T-helper 1 cell treated with Interleukin-12 subunit alpha and Interleukin-12 subunit beta and Interleukin-4 antibody, amounts not matched to agents 30 μg/mL and 1 μg/mL, for 36 hours (primary cell): ENCODE measurements at regions not wholly inside any gene's neighbourhood (a gene's known extent, or its start where the extent isn't known, plus 50 kb on each side); places are given as distances from the start of the nearest gene placed in this dataset.

Source experiments
- H3K27ac Mint-ChIP-seq: one replicate; pipeline ENCODE4 v1.8.0; 2021; ENCODE audit warnings: mild to moderate bottlenecking, mixed read lengths
- H3K27me3 Mint-ChIP-seq: one replicate; pipeline ENCODE4 v1.8.0; 2021; ENCODE audit warnings: low read depth, mixed read lengths
- H3K36me3 Mint-ChIP-seq: one replicate; pipeline ENCODE4 v1.8.0; 2021; ENCODE audit warnings: low read depth, mixed read lengths
- H3K4me1 Mint-ChIP-seq: one replicate; pipeline ENCODE4 v1.8.0; 2021; ENCODE audit warnings: low read depth, mixed read lengths
- H3K4me3 Mint-ChIP-seq: one replicate; pipeline ENCODE4 v1.8.0; 2021; ENCODE audit warnings: mild to moderate bottlenecking, moderate library complexity, mixed read lengths
- H3K9me3 Mint-ChIP-seq: one replicate; pipeline ENCODE4 v1.8.0; 2021; ENCODE audit warnings: mixed read lengths

DNA sequence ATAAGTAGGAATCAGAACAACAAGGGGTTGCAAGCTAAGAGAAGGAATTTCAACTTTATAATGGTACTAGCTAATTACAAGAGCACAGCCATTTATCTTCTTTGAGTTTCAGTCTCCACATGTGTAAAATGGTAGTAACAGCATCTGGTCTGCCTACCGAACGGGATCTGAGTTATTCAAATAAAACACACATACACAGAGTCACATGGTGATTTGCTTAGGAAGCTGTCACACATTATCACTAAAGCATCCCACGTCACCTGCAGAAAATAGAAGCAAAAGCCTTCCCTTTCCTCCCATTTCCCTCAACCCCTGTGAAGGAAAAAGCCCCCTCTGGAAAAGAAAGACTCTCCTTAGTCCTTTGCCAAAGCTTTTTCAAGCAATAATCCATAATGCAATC, 389.7 kb downstream of the OMA1 start:
- Mint-ChIP-seq H3K36me3 (no peaks in the 10 kb centered on the region), H3K4me1 (no peaks in the 10 kb centered on the region), H3K27me3 (no peaks in the 10 kb centered on the region), H3K9me3 (no peaks in the 10 kb centered on the region), H3K27ac (no peak overlapping the region), H3K4me3 (no peak overlapping the region)

DNA sequence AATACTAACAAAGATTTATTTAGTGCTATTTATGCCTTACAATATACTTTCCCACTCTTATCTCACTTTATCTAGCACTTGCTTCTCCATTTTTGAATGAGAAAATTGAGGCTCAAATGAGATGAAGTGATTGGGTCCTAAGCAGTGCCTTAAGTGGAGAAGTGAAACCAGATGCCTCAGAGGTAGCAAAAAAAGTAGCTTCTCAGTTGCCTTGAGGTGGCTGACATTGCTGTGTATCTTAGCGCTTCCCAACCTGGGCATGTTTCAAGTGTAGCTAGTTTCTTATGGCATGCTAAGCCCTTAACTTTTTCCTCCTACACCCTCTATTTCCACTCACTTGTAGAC, 390.4 kb downstream of the OMA1 start:
- no peaks in the 10 kb centered on the region for H3K36me3 Mint-ChIP-seq
- H3K27ac Mint-ChIP-seq = no peak overlapping the region

DNA sequence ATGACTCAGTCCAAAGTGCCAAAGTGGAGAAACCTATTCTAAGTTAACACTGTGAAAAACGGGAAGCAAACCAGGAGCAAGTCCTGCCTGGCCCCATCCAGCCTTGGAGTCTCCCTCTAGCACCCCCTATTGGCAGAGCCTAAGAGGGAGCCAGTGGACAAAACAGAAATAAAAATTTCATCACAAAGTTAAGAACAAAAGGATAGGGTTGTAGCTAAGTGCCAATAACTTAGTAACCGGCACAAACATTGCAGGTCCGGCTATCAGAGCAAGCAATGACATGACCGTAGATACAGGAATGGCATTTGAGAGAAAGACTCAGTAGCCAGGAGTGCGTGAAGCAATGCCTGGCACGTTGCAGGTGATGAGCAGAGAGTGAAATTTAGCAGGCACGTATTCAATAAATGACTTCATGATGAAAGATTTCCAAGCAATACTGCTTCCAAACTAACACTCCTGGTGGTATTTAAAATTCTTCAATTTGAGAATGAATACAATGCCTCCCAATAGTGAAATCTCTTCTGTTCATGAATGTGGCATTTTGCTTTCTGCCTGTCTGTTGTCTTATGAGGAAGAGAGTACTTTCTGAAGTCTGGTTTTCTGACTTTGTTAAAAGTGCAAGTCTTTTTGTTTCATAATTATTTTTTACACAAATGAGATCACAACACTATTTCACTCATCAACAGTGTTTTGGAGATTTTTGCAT, 391.0 kb downstream of the OMA1 start:
- H3K4me1 Mint-ChIP-seq = no peaks in the 10 kb centered on the region
- no peak overlapping the region for H3K27ac Mint-ChIP-seq
- H3K27me3 Mint-ChIP-seq = no peaks in the 10 kb centered on the region
- H3K4me3 Mint-ChIP-seq = no peak overlapping the region
- H3K9me3 Mint-ChIP-seq = no peaks in the 10 kb centered on the region
- H3K36me3 Mint-ChIP-seq = no peaks in the 10 kb centered on the region

More for the DNA sequence above, 390.4 kb downstream of the OMA1 start:
- Mint-ChIP-seq H3K4me3 (no peak overlapping the region), H3K9me3 (no peaks in the 10 kb centered on the region), H3K27me3 (no peaks in the 10 kb centered on the region), H3K4me1 (no peaks in the 10 kb centered on the region)

DNA sequence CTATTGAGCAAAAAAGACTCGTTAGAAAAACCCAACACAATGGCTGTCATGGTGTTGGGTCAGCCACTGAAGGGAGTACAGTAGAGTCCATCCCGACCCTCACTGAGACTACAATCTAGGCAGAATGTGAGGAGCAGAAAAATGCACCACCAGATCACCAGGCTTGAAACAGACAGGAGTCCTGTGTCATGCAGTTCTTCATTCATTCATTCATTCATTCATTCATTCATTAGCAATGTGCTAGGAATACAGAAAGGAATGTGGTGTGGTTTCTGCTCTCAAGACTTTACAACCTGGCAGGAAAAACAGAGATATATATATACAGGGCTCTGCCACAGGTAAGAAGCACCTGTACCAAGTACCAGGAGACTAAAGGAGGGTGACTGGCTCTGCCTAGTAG, 392.3 kb downstream of the OMA1 start:
- H3K4me1 Mint-ChIP-seq = no peaks in the 10 kb centered on the region
- no peak overlapping the region for H3K27ac Mint-ChIP-seq
- no peaks in the 10 kb centered on the region for H3K9me3 Mint-ChIP-seq
- no peak overlapping the region for H3K4me3 Mint-ChIP-seq
- no peaks in the 10 kb centered on the region for H3K27me3 Mint-ChIP-seq
- no peaks in the 10 kb centered on the region for H3K36me3 Mint-ChIP-seq

DNA sequence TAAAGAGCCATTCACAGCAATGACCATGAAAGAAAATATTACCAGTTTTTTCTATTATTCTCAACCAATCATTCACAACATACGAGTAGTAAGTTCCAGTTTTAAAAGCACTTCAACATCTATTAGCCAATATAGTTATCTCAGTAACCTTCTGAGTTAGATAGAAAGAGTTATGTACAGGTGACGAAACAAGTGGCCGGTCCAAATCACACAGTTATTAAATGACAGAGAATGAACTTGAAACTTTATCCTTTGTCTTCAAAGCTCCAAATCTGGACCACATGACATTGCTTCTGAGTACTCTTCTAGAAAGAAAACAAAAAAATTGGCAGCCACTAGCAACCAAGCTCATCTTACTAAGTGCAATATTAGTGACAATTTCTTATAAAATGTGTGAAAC, 393.8 kb downstream of the OMA1 start:
- Mint-ChIP-seq H3K4me1 (no peaks in the 10 kb centered on the region), H3K36me3 (no peaks in the 10 kb centered on the region), H3K27me3 (no peaks in the 10 kb centered on the region), H3K9me3 (peaks cover 4% of the 10 kb centered on the region), H3K27ac (no peak overlapping the region), H3K4me3 (no peak overlapping the region)

DNA sequence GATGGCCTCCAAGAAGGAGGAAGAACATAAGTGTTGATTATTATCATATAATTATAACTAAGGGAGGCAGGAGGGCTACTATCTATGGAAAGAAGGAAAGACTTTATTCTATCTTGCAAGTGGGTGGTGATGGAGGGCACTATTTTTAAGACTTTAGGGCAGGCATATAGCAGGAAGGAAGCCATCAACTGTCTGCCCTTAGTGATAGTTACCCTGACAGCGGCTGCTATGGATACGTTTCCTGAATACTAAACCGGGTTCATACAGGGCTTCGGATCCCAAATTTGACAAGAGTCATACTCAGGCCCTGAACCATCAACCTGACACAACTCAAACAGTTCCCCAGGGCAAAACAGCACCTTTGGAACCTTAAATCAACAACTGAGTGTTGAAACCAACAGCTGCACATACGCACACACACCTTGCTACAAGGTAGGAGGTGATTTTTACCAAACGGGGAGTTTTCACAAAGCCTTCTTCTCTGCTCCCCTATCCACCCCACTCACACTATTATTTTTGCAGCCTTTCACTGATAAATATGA, 397.2 kb downstream of the OMA1 start:
- Mint-ChIP-seq H3K27ac (no peak overlapping the region), H3K4me1 (no peaks in the 10 kb centered on the region), H3K4me3 (no peak overlapping the region), H3K36me3 (no peaks in the 10 kb centered on the region), H3K9me3 (peaks cover 4% of the 10 kb centered on the region), H3K27me3 (no peaks in the 10 kb centered on the region)

DNA sequence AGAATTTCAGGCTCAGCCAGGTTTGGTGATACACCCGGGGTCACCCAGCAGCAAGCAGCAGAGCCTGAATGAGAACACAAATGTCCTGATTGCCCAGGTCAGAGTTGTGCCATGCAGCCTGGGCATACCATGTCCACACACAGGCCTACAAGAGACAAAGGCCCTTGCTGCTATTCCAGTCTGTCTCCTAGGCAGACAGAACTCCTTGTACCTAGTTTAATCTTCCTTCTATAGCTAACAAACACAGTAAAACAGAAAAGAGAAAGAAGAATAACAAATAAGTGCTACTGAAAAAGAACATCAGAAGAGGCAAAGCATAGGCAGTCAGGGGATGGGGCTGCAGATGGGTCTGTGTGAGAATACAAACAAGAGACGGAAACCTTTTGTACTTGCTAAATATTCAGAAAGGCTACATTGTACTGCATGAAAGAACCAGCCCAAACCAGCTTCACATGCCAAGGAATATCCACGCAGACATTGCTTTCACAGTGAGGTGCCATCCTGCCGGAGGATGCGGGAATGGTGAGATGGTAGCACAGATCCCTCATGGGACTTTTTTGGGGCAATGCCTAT, 401.7 kb downstream of the OMA1 start:
- no peaks in the 10 kb centered on the region for H3K27me3 Mint-ChIP-seq
- H3K27ac Mint-ChIP-seq = no peak overlapping the region
- no peaks in the 10 kb centered on the region for H3K4me1 Mint-ChIP-seq
- peaks cover 4% of the 10 kb centered on the region for H3K9me3 Mint-ChIP-seq
- no peaks in the 10 kb centered on the region for H3K36me3 Mint-ChIP-seq
- no peak overlapping the region for H3K4me3 Mint-ChIP-seq

DNA sequence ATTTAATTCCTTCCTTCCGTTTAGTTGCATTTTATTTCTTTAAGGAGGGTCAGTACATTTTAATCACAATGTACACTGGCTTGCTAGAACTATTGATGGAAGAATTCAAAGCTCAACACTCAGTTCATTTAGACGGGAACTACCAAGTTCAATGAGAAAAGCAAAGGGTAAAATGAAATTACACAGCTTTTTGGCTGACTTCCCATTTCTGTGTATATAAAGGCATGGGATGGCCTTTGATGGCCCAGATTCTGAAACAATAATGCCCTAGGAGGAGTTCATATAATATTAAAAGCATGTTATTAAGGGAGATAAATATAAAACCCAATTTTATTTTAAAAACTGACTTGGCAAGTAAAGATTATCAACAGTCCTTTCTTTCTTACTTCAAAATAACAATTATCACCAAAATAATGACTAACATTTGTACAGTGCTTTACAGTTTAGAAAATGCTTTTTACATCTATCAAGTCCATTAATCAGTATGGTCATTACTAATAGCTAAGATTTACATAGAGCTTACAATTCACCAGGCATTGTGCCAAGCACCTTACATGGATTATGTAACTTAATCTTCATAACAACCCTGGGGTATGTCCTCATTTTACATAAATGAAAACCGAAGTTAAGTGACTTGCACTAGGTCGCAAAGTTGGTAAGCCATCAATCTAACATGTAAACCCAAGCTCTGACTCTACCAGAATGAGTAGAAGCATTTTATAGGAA, 402.4 kb downstream of the OMA1 start:
- no peaks in the 10 kb centered on the region for H3K4me1 Mint-ChIP-seq
- H3K36me3 Mint-ChIP-seq = no peaks in the 10 kb centered on the region
- no peaks in the 10 kb centered on the region for H3K27me3 Mint-ChIP-seq
- H3K27ac Mint-ChIP-seq = no peak overlapping the region
- peaks cover 4% of the 10 kb centered on the region for H3K9me3 Mint-ChIP-seq
- H3K4me3 Mint-ChIP-seq = no peak overlapping the region

DNA sequence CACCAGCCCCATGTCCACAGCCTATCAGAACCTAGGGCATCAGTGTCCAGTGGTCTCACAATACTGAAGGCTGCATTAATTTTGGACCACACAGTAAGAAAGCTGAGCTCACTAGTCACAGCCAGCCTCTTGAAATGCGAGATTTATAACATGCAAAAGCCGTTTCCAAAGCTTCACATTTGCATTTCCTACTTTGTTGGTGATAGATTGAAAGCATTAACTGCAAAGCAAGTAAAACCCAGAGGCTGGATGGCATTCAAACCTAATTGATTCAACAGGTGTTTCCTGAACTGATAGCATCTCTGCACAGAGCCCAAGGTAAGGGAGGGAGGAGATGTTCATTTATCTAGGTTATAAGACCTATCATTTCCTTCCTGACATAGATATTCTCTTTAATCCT, 410.1 kb downstream of the OMA1 start:
- no peaks in the 10 kb centered on the region for H3K36me3 Mint-ChIP-seq
- no peak overlapping the region for H3K27ac Mint-ChIP-seq
- H3K9me3 Mint-ChIP-seq = peaks cover 33% of the 10 kb centered on the region
- no peaks in the 10 kb centered on the region for H3K27me3 Mint-ChIP-seq
- H3K4me1 Mint-ChIP-seq = no peaks in the 10 kb centered on the region
- no peak overlapping the region for H3K4me3 Mint-ChIP-seq

DNA sequence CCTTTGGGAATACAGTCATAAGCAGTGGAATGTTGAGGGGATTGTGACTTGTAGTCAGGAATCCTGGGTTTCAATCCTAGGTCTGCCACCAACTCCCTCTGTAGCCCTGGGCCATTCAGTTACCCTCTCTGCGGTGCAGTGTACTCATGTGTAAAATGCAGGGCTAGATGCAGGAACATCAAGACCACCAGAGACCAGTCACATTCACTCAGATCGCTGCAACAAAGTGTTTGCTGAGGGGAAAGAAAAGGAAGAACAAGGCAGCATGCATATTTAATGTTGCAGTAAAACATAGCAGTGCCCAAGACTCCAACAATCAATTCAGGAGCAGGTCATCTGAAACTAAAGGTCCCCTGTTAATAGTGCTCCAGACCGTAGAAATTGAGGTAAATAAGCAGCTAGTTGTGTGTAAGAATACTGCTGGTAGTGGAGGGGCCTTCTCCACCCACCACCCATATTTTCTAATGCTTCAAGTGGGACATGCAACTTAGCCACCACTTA, 410.7 kb downstream of the OMA1 start:
- peaks cover 33% of the 10 kb centered on the region for H3K9me3 Mint-ChIP-seq
- no peaks in the 10 kb centered on the region for H3K27me3 Mint-ChIP-seq
- no peaks in the 10 kb centered on the region for H3K36me3 Mint-ChIP-seq

DNA sequence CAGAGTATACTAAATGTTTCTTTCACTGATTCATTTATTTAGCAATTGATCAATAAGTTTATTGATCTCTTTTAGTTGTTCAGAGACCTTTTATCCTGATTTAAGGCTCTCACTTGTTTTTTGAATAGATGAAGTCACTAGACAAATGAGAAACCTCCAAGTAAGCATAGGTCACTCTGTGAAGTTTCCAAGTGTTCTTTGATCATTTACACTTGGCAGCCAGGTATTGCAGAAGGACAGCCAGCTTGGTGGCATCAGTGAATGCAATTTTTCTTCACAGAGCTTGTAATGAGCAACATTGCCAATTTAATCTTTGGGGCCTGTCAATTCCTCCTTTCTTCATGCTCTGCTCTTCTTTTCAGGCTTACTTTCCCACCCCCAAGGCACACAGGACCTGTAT, 413.0 kb downstream of the OMA1 start:
- H3K27ac Mint-ChIP-seq = no peak overlapping the region
- H3K36me3 Mint-ChIP-seq = no peaks in the 10 kb centered on the region
- no peak overlapping the region for H3K4me3 Mint-ChIP-seq
- H3K9me3 Mint-ChIP-seq = peaks cover 32% of the 10 kb centered on the region
- no peaks in the 10 kb centered on the region for H3K4me1 Mint-ChIP-seq
- H3K27me3 Mint-ChIP-seq = no peaks in the 10 kb centered on the region

More for the DNA sequence above, 410.7 kb downstream of the OMA1 start:
- Mint-ChIP-seq H3K4me3 (no peak overlapping the region), H3K27ac (no peak overlapping the region), H3K4me1 (no peaks in the 10 kb centered on the region)

DNA sequence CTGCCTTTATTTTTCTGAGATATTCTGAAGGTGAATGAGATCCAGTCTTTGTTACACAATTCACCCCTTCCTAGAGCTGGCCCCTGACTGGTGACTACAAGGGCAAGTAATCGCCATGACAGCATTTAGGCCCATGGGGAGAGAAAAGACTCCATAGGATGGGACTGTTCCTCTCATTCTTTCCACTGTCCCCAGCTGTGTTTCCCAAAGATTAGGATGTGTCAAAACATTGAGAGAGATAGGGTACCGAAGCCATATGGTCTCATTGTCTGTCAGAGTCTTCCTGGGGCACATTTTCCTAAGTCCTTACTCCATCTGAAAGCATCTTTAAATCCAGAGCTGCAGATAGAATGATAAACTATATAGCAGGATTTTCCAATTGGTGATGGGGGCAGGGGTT, 423.5 kb downstream of the OMA1 start:
- no peaks in the 10 kb centered on the region for H3K27me3 Mint-ChIP-seq
- no peaks in the 10 kb centered on the region for H3K36me3 Mint-ChIP-seq
- H3K4me3 Mint-ChIP-seq = no peak overlapping the region
- no peaks in the 10 kb centered on the region for H3K9me3 Mint-ChIP-seq
- H3K27ac Mint-ChIP-seq = no peak overlapping the region
- no peaks in the 10 kb centered on the region for H3K4me1 Mint-ChIP-seq

DNA sequence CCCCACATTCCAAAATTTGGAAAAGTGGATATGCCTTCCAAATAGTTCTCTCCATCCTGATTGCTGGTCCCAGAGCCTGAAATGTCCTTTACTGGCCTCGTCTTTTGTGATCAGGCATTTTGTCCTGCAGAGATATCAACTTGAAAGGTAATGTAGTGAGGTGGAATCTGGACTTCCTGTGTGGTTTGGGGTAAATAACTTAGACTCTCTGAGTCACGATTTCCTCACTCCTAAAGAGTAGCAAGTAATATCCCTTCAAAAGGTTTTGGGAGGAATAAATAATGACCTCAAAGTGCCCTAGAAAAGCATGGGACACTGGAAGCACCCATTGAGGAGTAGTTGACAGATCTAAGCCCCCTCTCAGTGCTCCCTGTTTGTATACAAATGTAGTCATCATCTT, 426.6 kb downstream of the OMA1 start:
- Mint-ChIP-seq H3K36me3 (no peaks in the 10 kb centered on the region), H3K4me3 (no peak overlapping the region), H3K9me3 (no peaks in the 10 kb centered on the region), H3K27me3 (no peaks in the 10 kb centered on the region), H3K27ac (no peak overlapping the region), H3K4me1 (no peaks in the 10 kb centered on the region)

DNA sequence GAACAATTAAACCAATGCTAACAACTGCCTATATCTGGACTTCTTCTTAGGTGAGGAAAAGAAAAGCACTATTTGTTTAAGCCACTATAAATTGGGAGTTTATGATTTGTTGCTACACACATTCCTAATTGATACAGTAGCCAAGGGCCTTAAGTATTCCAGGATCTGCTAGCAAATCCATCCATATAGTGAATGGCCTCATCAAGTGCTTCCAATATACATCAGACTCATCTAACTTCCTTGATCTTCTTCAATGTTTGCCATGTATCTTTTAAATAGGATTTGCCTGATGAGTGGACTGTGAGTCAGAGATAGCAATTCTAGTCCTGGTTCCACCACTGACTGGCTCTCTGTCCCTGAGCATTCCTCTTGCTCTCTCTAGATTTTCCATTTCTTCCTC, 430.2 kb downstream of the OMA1 start:
- H3K27ac Mint-ChIP-seq = no peak overlapping the region
- H3K27me3 Mint-ChIP-seq = no peaks in the 10 kb centered on the region
- no peak overlapping the region for H3K4me3 Mint-ChIP-seq
- H3K36me3 Mint-ChIP-seq = no peaks in the 10 kb centered on the region
- H3K9me3 Mint-ChIP-seq = peaks cover 9% of the 10 kb centered on the region
- H3K4me1 Mint-ChIP-seq = no peaks in the 10 kb centered on the region

DNA sequence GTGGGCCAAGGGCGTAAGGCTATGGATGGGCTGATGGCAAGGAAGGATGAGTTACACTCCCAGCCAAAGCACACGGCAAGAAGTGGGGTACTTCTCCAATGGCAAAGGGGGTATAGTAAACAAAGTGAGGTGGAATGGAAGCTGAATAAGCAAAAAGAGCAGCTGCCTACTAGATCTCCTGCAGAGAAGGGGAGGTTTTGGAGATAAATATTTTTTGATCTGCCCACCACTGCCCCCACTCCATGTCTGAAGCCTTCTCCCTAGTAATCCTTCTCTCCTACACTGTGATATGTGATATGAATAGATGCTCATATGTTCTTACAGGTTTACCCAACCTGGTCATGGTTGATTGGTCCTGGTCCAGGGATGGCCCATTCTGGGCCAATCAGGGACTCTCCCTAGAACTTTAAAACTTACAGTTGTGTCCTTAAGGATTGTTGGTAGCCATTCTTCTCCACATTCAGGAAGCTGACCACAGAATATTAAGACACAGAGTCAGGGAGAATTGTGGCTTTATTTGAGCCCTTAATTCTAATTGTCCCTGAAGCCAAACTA, 436.8 kb downstream of the OMA1 start:
- H3K4me1 Mint-ChIP-seq = no peaks in the 10 kb centered on the region
- H3K4me3 Mint-ChIP-seq = no peak overlapping the region
- H3K9me3 Mint-ChIP-seq = peaks cover 8% of the 10 kb centered on the region

More for the DNA sequence above, 436.8 kb downstream of the OMA1 start:
- Mint-ChIP-seq H3K27ac (no peak overlapping the region), H3K36me3 (no peaks in the 10 kb centered on the region), H3K27me3 (no peaks in the 10 kb centered on the region)
